Peyer's patch (tissue), 4 donors: ENCODE measurements at regions not wholly inside any gene's neighbourhood (a gene's known extent, or its start where the extent isn't known, plus 50 kb on each side); places are given as distances from the start of the nearest gene placed in this dataset.

Experiments used
- POLR2A ChIP-seq, 2 donors: fragments of 450-650 bp; IDR thresholded peaks; one replicate each; pipeline ENCODE4 v1.5.1; 2017; ENCODE audit warnings: antibody characterized with exemption in 2 of 2, mild to moderate bottlenecking in 2 of 2, moderate library complexity in 2 of 2
- TF ChIP-seq, protein P1 (sequence below), 6 experiments: fragments of 450-650 bp in 4 of 6; fragments of 200-600 bp in 2 of 6; sonication (generic) in 1 of 6; IDR thresholded peaks; one replicate each; pipeline ENCODE4 v1.5.1; 2017 to 2019; ENCODE audit warnings: antibody characterized with exemption in 6 of 6, mild to moderate bottlenecking in 3 of 6, moderate library complexity in 1 of 6

DNA sequence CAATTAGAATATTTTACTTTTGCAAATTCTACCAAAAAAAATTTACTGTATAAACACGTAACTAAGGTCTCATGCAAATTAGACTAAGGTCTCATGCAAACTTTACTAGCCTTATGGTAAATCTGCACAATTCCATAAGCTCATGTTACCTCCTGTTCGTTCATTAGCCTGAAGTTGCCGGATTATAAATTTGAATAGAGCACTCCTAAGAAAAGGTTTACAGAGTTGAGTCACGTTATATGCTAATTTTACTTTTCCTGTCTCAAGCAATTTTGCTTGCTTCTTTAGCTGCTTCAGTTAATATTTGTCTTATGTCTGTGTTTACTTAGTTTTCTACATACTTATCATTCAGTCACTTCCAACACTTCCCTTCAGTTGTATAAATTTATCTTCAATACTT is 1434.0 kb upstream of the EYS start:
- TF ChIP-seq, protein P1, sequence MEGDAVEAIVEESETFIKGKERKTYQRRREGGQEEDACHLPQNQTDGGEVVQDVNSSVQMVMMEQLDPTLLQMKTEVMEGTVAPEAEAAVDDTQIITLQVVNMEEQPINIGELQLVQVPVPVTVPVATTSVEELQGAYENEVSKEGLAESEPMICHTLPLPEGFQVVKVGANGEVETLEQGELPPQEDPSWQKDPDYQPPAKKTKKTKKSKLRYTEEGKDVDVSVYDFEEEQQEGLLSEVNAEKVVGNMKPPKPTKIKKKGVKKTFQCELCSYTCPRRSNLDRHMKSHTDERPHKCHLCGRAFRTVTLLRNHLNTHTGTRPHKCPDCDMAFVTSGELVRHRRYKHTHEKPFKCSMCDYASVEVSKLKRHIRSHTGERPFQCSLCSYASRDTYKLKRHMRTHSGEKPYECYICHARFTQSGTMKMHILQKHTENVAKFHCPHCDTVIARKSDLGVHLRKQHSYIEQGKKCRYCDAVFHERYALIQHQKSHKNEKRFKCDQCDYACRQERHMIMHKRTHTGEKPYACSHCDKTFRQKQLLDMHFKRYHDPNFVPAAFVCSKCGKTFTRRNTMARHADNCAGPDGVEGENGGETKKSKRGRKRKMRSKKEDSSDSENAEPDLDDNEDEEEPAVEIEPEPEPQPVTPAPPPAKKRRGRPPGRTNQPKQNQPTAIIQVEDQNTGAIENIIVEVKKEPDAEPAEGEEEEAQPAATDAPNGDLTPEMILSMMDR (IDR thresholded peaks at IDR 0.05), result no peak
- no peak for TF ChIP-seq POLR2A (IDR thresholded peaks at IDR 0.05)
